MM.1S (cell line): ENCODE measurements at regions not wholly inside any gene's neighbourhood (a gene's known extent, or its start where the extent isn't known, plus 50 kb on each side); places are given as distances from the start of the nearest gene placed in this dataset.

Experiments used
- DNase-seq: peaks from one replicate; pipeline ENCODE4 v3.0.0-alpha.2; 2015
- H2AFZ ChIP-seq: fragments of 300-600 bp; sonication (generic); 2 replicates; pipeline ENCODE4 v1.6.0; 2016; ENCODE audit warnings: antibody characterized with exemption, low read length
- H3F3A ChIP-seq: fragments of 300-600 bp; sonication (generic); 2 replicates; pipeline ENCODE4 v1.6.1; 2016; ENCODE audit warnings: mild to moderate bottlenecking, antibody characterized with exemption, low read length, moderate library complexity, mixed read lengths; ENCODE audit not compliant: insufficient read depth
- H3K27ac ChIP-seq: fragments of 300-600 bp; sonication (generic); 2 replicates; pipeline ENCODE4 v1.5.1; 2016; ENCODE audit warnings: mild to moderate bottlenecking, low read length
- H3K27me3 ChIP-seq: fragments of 300-600 bp; sonication (generic); replicated peaks from 2 replicates; pipeline ENCODE4 v1.6.0; 2016; ENCODE audit warnings: low read length; ENCODE audit not compliant: insufficient read depth
- H3K36me3 ChIP-seq: fragments of 300-600 bp; sonication (generic); replicated peaks from 2 replicates; pipeline ENCODE4 v1.6.1; 2016; ENCODE audit warnings: mild to moderate bottlenecking, low read length, mixed read lengths; ENCODE audit not compliant: insufficient read depth
- H3K4me1 ChIP-seq: fragments of 300-600 bp; sonication (generic); 2 replicates; pipeline ENCODE4 v1.6.1; 2016; ENCODE audit warnings: low read length, mixed read lengths
- H3K4me2 ChIP-seq: fragments of 300-600 bp; sonication (generic); 2 replicates; pipeline ENCODE4 v1.6.0; 2016; ENCODE audit warnings: low read depth, low read length
- H3K4me3 ChIP-seq: fragments of 300-600 bp; sonication (generic); 2 replicates; pipeline ENCODE4 v1.5.1; 2016; ENCODE audit warnings: low read length, mixed read lengths
- H3K79me2 ChIP-seq: fragments of 300-600 bp; sonication (generic); 2 replicates; pipeline ENCODE4 v1.6.1; 2016; ENCODE audit warnings: mixed run types, low read length, mixed read lengths
- H3K9ac ChIP-seq: fragments of 300-600 bp; sonication (generic); 2 replicates; pipeline ENCODE4 v1.6.1; 2016; ENCODE audit warnings: low read length, mixed read lengths
- H3K9me2 ChIP-seq: fragments of 300-600 bp; sonication (generic); replicated peaks from 2 replicates; pipeline ENCODE4 v1.6.1; 2016; ENCODE audit warnings: mild to moderate bottlenecking, low read length, mixed read lengths; ENCODE audit not compliant: insufficient read depth
- H3K9me3 ChIP-seq: fragments of 300-600 bp; sonication (generic); replicated peaks from 2 replicates; pipeline ENCODE4 v1.6.1; 2016; ENCODE audit warnings: mild to moderate bottlenecking, low read length, mixed read lengths; ENCODE audit not compliant: insufficient read depth
- H4K20me1 ChIP-seq: fragments of 300-600 bp; sonication (generic); 2 replicates; pipeline ENCODE4 v1.6.1; 2016; ENCODE audit warnings: mild to moderate bottlenecking, low read length, moderate library complexity, mixed read lengths; ENCODE audit not compliant: insufficient read depth
- EZH2 ChIP-seq: fragments of 300-600 bp; sonication (generic); optimal IDR thresholded peaks from 2 replicates; pipeline ENCODE3; 2017; ENCODE audit warnings: low read depth, mild to moderate bottlenecking, antibody characterized with exemption, low read length, mixed read lengths
- EZH2phosphoT487 ChIP-seq: fragments of 300-600 bp; sonication (generic); IDR thresholded peaks from 2 replicates; pipeline ENCODE4 v1.6.1; 2018; ENCODE audit warnings: antibody characterized with exemption, low read length
- TF ChIP-seq, protein P1 (sequence below): fragments of 300-600 bp; sonication (generic); IDR thresholded peaks from 2 replicates; pipeline ENCODE4 v1.5.1; 2016; ENCODE audit warnings: antibody characterized with exemption, low read length, mixed read lengths

DNA sequence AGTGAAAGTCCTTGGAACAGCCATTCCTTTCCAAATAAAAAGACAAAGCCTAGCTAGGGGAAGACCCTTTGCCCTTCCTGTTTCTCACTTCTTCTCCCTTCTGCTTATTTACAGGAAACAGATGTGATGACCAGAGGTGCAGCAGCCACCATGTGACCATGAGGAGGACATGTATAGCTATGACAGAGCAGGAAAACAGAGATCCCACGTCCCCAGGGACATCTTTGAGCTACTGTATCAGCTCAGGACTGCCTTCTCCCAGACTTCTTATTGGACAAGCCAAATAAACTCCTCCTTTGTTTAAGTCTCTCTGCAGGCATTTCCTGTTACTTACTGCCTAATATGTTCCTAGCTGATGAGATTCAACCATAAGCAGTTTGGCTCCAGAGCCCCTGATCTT, 133.1 kb upstream of the MLN start:
- Histone ChIP-seq H3K9me3 (no peaks in the 10 kb centered on the region), H2AFZ (no peak overlapping the region), H3K9me2 (no peaks in the 10 kb centered on the region), H3K4me1 (no peaks in the 10 kb centered on the region), H3K4me2 (no peak overlapping the region), H3F3A (no peaks in the 10 kb centered on the region), H3K9ac (no peak overlapping the region), H3K27ac (no peak overlapping the region), H3K4me3 (no peak overlapping the region), H4K20me1 (no peaks in the 10 kb centered on the region), H3K27me3 (peaks cover 51% of the 10 kb centered on the region), H3K79me2 (no peaks in the 10 kb centered on the region), H3K36me3 (no peaks in the 10 kb centered on the region)
- TF ChIP-seq, protein P1, sequence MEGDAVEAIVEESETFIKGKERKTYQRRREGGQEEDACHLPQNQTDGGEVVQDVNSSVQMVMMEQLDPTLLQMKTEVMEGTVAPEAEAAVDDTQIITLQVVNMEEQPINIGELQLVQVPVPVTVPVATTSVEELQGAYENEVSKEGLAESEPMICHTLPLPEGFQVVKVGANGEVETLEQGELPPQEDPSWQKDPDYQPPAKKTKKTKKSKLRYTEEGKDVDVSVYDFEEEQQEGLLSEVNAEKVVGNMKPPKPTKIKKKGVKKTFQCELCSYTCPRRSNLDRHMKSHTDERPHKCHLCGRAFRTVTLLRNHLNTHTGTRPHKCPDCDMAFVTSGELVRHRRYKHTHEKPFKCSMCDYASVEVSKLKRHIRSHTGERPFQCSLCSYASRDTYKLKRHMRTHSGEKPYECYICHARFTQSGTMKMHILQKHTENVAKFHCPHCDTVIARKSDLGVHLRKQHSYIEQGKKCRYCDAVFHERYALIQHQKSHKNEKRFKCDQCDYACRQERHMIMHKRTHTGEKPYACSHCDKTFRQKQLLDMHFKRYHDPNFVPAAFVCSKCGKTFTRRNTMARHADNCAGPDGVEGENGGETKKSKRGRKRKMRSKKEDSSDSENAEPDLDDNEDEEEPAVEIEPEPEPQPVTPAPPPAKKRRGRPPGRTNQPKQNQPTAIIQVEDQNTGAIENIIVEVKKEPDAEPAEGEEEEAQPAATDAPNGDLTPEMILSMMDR: no peak
- TF ChIP-seq EZH2phosphoT487: no peak
- TF ChIP-seq EZH2: no peak
- no peak for DNase-seq

GRCh38 chr6:33935439-33936080, 131.8 kb upstream of the MLN start:
- Histone ChIP-seq H3K79me2 (no peaks in the 10 kb centered on the region), H3K27me3 (peaks cover 43% of the 10 kb centered on the region), H4K20me1 (no peaks in the 10 kb centered on the region), H3K4me3 (no peak overlapping the region), H3K9ac (no peak overlapping the region), H3K4me2 (no peak overlapping the region), H3K4me1 (no peaks in the 10 kb centered on the region), H3K9me2 (no peaks in the 10 kb centered on the region), H3F3A (no peaks in the 10 kb centered on the region), H3K27ac (no peak overlapping the region), H3K9me3 (no peaks in the 10 kb centered on the region), H3K36me3 (no peaks in the 10 kb centered on the region), H2AFZ (no peak overlapping the region)
- TF ChIP-seq, protein P1: no peak
- TF ChIP-seq EZH2 (no peak), EZH2phosphoT487 (no peak)
- DNase-seq: no peak

DNA sequence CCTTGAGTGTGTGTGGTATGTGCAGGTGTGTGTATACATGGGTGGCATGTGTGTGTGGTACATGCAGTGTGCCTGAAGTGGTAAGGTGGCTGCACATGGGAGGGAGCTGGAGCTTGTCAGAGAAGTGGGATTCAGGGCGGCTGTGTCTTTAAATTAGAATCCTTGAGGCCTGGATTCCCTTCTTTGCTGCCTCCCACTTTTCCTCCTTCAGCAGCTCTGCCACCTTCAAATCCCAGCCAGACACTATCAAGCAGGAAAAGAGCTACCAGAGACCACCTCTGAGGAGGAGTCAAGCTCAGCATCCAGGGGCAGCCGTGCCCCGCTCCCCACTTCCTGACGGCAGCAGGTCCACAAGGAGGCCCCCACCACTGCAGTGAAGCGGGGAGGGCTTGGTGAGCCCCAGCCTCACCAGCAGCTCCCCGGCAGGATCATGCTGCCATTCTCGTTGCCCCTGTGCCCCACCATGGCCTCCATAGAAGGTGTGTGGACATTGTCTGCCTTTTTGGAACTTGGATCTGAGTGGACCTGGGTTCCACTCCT, 131.0 kb upstream of the MLN start:
- Histone ChIP-seq H3K36me3 (no peaks in the 10 kb centered on the region), H3K79me2 (no peaks in the 10 kb centered on the region), H3K4me3 (no peak overlapping the region), H3K4me1 (no peaks in the 10 kb centered on the region), H3K9me2 (no peaks in the 10 kb centered on the region), H3K9ac (no peak overlapping the region), H3K4me2 (no peak overlapping the region), H2AFZ (no peak overlapping the region), H3K9me3 (no peaks in the 10 kb centered on the region), H3F3A (no peaks in the 10 kb centered on the region), H4K20me1 (no peaks in the 10 kb centered on the region), H3K27ac (no peak overlapping the region), H3K27me3 (peaks cover 37% of the 10 kb centered on the region)
- no peak for DNase-seq
- TF ChIP-seq, protein P1: no peak
- TF ChIP-seq EZH2: no peak
- no peak for TF ChIP-seq EZH2phosphoT487
